DND-41 (cell line): ENCODE measurements at regions not wholly inside any gene's neighbourhood (a gene's known extent, or its start where the extent isn't known, plus 50 kb on each side); places are given as distances from the start of the nearest gene placed in this dataset.

Source experiments
- ATAC-seq: fragments of 200-7000 bp; cut with Tn5 transposase; 3 replicates; pipeline ENCODE4 v1.9.1; 2021; ENCODE audit warnings: low read depth; ENCODE audit not compliant: insufficient read depth
- DNase-seq: peaks from one replicate; pipeline ENCODE4 v3.0.0-alpha.2; 2020
- H2AFZ ChIP-seq: 2 replicates; pipeline ENCODE4 v1.6.0; 2012; ENCODE audit warnings: low read depth, low read length
- H3K27ac ChIP-seq: 2 replicates; pipeline ENCODE4 v1.5.1; 2012; ENCODE audit warnings: low read length, inconsistent platforms
- H3K27me3 ChIP-seq: fragments of 200-600 bp; sonication (generic); 2 replicates; pipeline ENCODE4 v1.6.0; 2012; ENCODE audit warnings: low read length, mild to moderate bottlenecking, inconsistent platforms; ENCODE audit not compliant: insufficient read depth, poor library complexity
- H3K36me3 ChIP-seq: 2 replicates; pipeline ENCODE4 v1.5.1; 2012; ENCODE audit warnings: low read length, inconsistent platforms; ENCODE audit not compliant: insufficient read depth
- H3K4me1 ChIP-seq: 2 replicates; pipeline ENCODE4 v1.5.1; 2012; ENCODE audit warnings: mild to moderate bottlenecking, low read length; ENCODE audit not compliant: insufficient read depth
- H3K4me2 ChIP-seq: 2 replicates; pipeline ENCODE4 v1.6.0; 2012; ENCODE audit warnings: mild to moderate bottlenecking, moderate library complexity, low read length, inconsistent platforms; ENCODE audit not compliant: insufficient read depth
- H3K4me3 ChIP-seq, 2 experiments: fragments of 200-600 bp in 1 of 2; shearing (Covaris generic) in 1 of 2; 2 replicates each; pipeline ENCODE4 v1.5.1; 2012 to 2016; ENCODE audit warnings: inconsistent platforms in 2 of 2, low read length in 2 of 2, mild to moderate bottlenecking in 2 of 2, low read depth in 1 of 2, moderate library complexity in 1 of 2
- H3K79me2 ChIP-seq: 2 replicates; pipeline ENCODE4 v1.6.0; 2012; ENCODE audit warnings: low read length, inconsistent platforms; ENCODE audit not compliant: insufficient read depth
- H3K9ac ChIP-seq: 2 replicates; pipeline ENCODE4 v1.6.0; 2012; ENCODE audit warnings: low read depth, mild to moderate bottlenecking, inconsistent platforms, low read length, moderate library complexity
- H3K9me3 ChIP-seq: 2 replicates; pipeline ENCODE4 v1.5.1; 2012; ENCODE audit warnings: low read length, moderate library complexity, mild to moderate bottlenecking, inconsistent platforms; ENCODE audit not compliant: insufficient read depth, severe bottlenecking
- H4K20me1 ChIP-seq: 2 replicates; pipeline ENCODE4 v1.6.0; 2012; ENCODE audit warnings: low read length; ENCODE audit not compliant: insufficient read depth
- CTCF ChIP-seq: IDR thresholded peaks from 2 replicates; pipeline ENCODE4 v1.5.1; 2012; ENCODE audit warnings: borderline replicate concordance, low read length, moderate library complexity, mild to moderate bottlenecking; ENCODE audit not compliant: poor library complexity, severe bottlenecking; ENCODE audit errors: extremely low read depth
- EZH2 ChIP-seq: IDR thresholded peaks from 3 replicates; pipeline ENCODE4 v1.6.1; 2012; ENCODE audit warnings: borderline replicate concordance, low read depth, mild to moderate bottlenecking, moderate library complexity, low read length, inconsistent platforms; ENCODE audit not compliant: severe bottlenecking

- Histone ChIP-seq H3K79me2 (no peaks in the 10 kb centered on the region), H3K9me3 (no peaks in the 10 kb centered on the region), H3K4me2 (no peak overlapping the region), H3K36me3 (no peaks in the 10 kb centered on the region), H3K4me3 (no peak overlapping the region), H3K9ac (no peak overlapping the region), H3K4me1 (no peaks in the 10 kb centered on the region), H3K27me3 (no peaks in the 10 kb centered on the region), H4K20me1 (no peaks in the 10 kb centered on the region), H3K27ac (no peak overlapping the region), H2AFZ (no peak overlapping the region)
- DNase-seq: no peak
- ATAC-seq: no peak
- TF ChIP-seq CTCF: no peak
Measured at GRCh38 chr14:94994245-94994644, 163.1 kb downstream of the DICER1 start.

- Histone ChIP-seq H3K9me3 (no peaks in the 10 kb centered on the region), H3K27ac (no peak overlapping the region), H3K4me3 (no peak overlapping the region), H2AFZ (no peak overlapping the region), H3K9ac (no peak overlapping the region), H4K20me1 (no peaks in the 10 kb centered on the region), H3K36me3 (no peaks in the 10 kb centered on the region), H3K79me2 (no peaks in the 10 kb centered on the region), H3K4me1 (no peaks in the 10 kb centered on the region), H3K27me3 (no peaks in the 10 kb centered on the region), H3K4me2 (no peak overlapping the region)
- TF ChIP-seq CTCF: no peak
- TF ChIP-seq EZH2: no peak
- ATAC-seq: no peak
- DNase-seq: no peak
Measured at GRCh38 chr14:94992046-94992445, 165.3 kb downstream of the DICER1 start.

GRCh38 chr14:94989946-94990345 lies 167.4 kb downstream of the DICER1 start:
- TF ChIP-seq EZH2: no peak
- TF ChIP-seq CTCF: no peak
- H3K9ac ChIP-seq: no peak overlapping the region
- no peak overlapping the region for H3K4me2 ChIP-seq
- no peak overlapping the region for H3K27ac ChIP-seq
- no peak for DNase-seq
- H3K36me3 ChIP-seq: no peaks in the 10 kb centered on the region
- no peaks in the 10 kb centered on the region for H4K20me1 ChIP-seq
- H2AFZ ChIP-seq: no peak overlapping the region
- no peaks in the 10 kb centered on the region for H3K79me2 ChIP-seq
- no peaks in the 10 kb centered on the region for H3K27me3 ChIP-seq
- no peak overlapping the region for H3K4me3 ChIP-seq
- H3K4me1 ChIP-seq: no peaks in the 10 kb centered on the region
- no peaks in the 10 kb centered on the region for H3K9me3 ChIP-seq
- no peak for ATAC-seq

- Histone ChIP-seq H3K79me2 (no peaks in the 10 kb centered on the region), H2AFZ (no peak overlapping the region), H3K36me3 (no peaks in the 10 kb centered on the region), H3K4me2 (no peak overlapping the region), H4K20me1 (no peaks in the 10 kb centered on the region), H3K27ac (no peak overlapping the region), H3K9ac (no peak overlapping the region), H3K9me3 (no peaks in the 10 kb centered on the region), H3K27me3 (no peaks in the 10 kb centered on the region), H3K4me3 (no peak overlapping the region), H3K4me1 (no peaks in the 10 kb centered on the region)
- no peak for ATAC-seq
- DNase-seq: no peak
- TF ChIP-seq EZH2 (no peak), CTCF (no peak)
Measured at GRCh38 chr14:94989417-94989816, 167.9 kb downstream of the DICER1 start.
